HG02678 (cell line): ENCODE measurements at regions not wholly inside any gene's neighbourhood (a gene's known extent, or its start where the extent isn't known, plus 50 kb on each side); places are given as distances from the start of the nearest gene placed in this dataset.
"Not testable (repeated sequence)": the region's sequence is repeated elsewhere in the genome, so short reads cannot be mapped to it uniquely, and the experiment has no call there.

Source experiments
- ATAC-seq: cut with Tn5 transposase; IDR thresholded peaks from one replicate; pipeline ENCODE4 v1.9.1; 2021; ENCODE audit warnings: mild to moderate bottlenecking, moderate library complexity; ENCODE audit not compliant: unreplicated experiment

- not testable (repeated sequence) for ATAC-seq
Observed at GRCh38 chr16:88240776-88241175, 142.0 kb upstream of the ZNF469 start.

GRCh38 chr16:88241404-88242311, 141.1 kb upstream of the ZNF469 start:
- not testable (repeated sequence) for ATAC-seq

- not testable (repeated sequence) for ATAC-seq
Observed at GRCh38 chr16:88242312-88243295, 140.2 kb upstream of the ZNF469 start.

- ATAC-seq: not testable (repeated sequence)
Observed at GRCh38 chr16:88243921-88244320, 138.8 kb upstream of the ZNF469 start.

GRCh38 chr16:88245241-88246081, 137.3 kb upstream of the ZNF469 start:
- ATAC-seq: not testable (repeated sequence)

- not testable (repeated sequence) for ATAC-seq
Observed at GRCh38 chr16:88246955-88247582, 135.7 kb upstream of the ZNF469 start.

- not testable (repeated sequence) for ATAC-seq
Observed at GRCh38 chr16:88247583-88247966, 135.2 kb upstream of the ZNF469 start.

- not testable (repeated sequence) for ATAC-seq
Observed at GRCh38 chr16:88248761-88249160, 134.0 kb upstream of the ZNF469 start.

- ATAC-seq: not testable (repeated sequence)
Observed at GRCh38 chr16:88250381-88250780, 132.4 kb upstream of the ZNF469 start.

- ATAC-seq: not testable (repeated sequence)
Observed at GRCh38 chr16:88252057-88252794, 130.5 kb upstream of the ZNF469 start.

GRCh38 chr16:88258141-88258540, 124.6 kb upstream of the ZNF469 start:
- ATAC-seq: not testable (repeated sequence)

GRCh38 chr16:88258764-88259525, 123.8 kb upstream of the ZNF469 start:
- not testable (repeated sequence) for ATAC-seq

- ATAC-seq: not testable (repeated sequence)
Observed at GRCh38 chr16:88259538-88259937, 123.2 kb upstream of the ZNF469 start.

GRCh38 chr16:88260146-88260545, 122.6 kb upstream of the ZNF469 start:
- ATAC-seq: not testable (repeated sequence)

- not testable (repeated sequence) for ATAC-seq
Observed at GRCh38 chr16:88260881-88261665, 121.7 kb upstream of the ZNF469 start.

GRCh38 chr16:88261814-88262605, 120.7 kb upstream of the ZNF469 start:
- ATAC-seq: not testable (repeated sequence)
